H1 (cell line): ENCODE measurements at regions not wholly inside any gene's neighbourhood (a gene's known extent, or its start where the extent isn't known, plus 50 kb on each side); places are given as distances from the start of the nearest gene placed in this dataset.

Experiments used
- CTCF ChIA-PET: fragments of 300-600 bp; sonication (Branson Sonifier 250); formaldehyde crosslinking; loops from one replicate; lab custom pipeline; 2021; ENCODE audit not compliant: partially characterized antibody; lab: Charles Lee
- POLR2A ChIA-PET: fragments of 300-600 bp; sonication (Branson Sonifier 250); formaldehyde crosslinking; loops from one replicate; lab custom pipeline; 2021; ENCODE audit warnings: inconsistent platforms; ENCODE audit not compliant: partially characterized antibody; lab: Charles Lee
- DNase-seq, 2 experiments: peaks; one replicate each; pipeline versions ENCODE4 v3.0.0 to v3.0.0-alpha.2; 2010 to 2022; ENCODE audit warnings: low spot score in 2 of 2, low read depth in 1 of 2, mixed read lengths in 1 of 2
- FAIRE-seq: peaks from 2 replicates; lab custom pipeline; 2011; peaks lifted over from hg19 to GRCh38; lab: Jason Lieb, UNC
- H2AFZ ChIP-seq: 2 replicates; pipeline ENCODE4 v1.8.1; 2012; ENCODE audit warnings: low read length, inconsistent platforms
- H2AK5ac ChIP-seq: 2 replicates; pipeline ENCODE4 v1.6.1; 2013; ENCODE audit warnings: low read depth, low read length
- H2BK120ac ChIP-seq: replicated peaks from 2 replicates; pipeline ENCODE3; 2013; ENCODE audit warnings: low read depth, low read length, inconsistent platforms
- H2BK12ac ChIP-seq: 2 replicates; pipeline ENCODE4 v1.6.1; 2013; ENCODE audit warnings: low read depth, low read length
- H2BK15ac ChIP-seq: 2 replicates; pipeline ENCODE4 v1.6.1; 2013; ENCODE audit warnings: low read length
- H2BK20ac ChIP-seq: 2 replicates; pipeline ENCODE4 v1.6.1; 2013; ENCODE audit warnings: low read length
- H2BK5ac ChIP-seq: 2 replicates; pipeline ENCODE4 v1.6.1; 2013; ENCODE audit warnings: low read depth, low read length
- H3K14ac ChIP-seq: 2 replicates; pipeline ENCODE4 v1.6.1; 2013; ENCODE audit warnings: inconsistent platforms; ENCODE audit not compliant: insufficient read length
- H3K18ac ChIP-seq: 2 replicates; pipeline ENCODE4 v1.6.1; 2013; ENCODE audit warnings: low read length; ENCODE audit errors: extremely low read depth
- H3K23ac ChIP-seq: 2 replicates; pipeline ENCODE4 v1.6.1; 2013; ENCODE audit warnings: inconsistent platforms; ENCODE audit not compliant: insufficient read length
- H3K23me2 ChIP-seq: 2 replicates; pipeline ENCODE4 v1.6.1; 2013; ENCODE audit warnings: low read depth, low read length
- H3K27ac ChIP-seq: 2 replicates; pipeline ENCODE4 v1.6.1; 2011; ENCODE audit warnings: low read depth, low read length, inconsistent platforms
- H3K27me3 ChIP-seq, 4 experiments: replicated peaks in 1 of 4; 1 replicate in 1 of 4; 2 replicates in 3 of 4; pipeline versions ENCODE4 v1.6.1 to v1.8.1; 2011 to 2013; ENCODE audit warnings: low read length in 3 of 4, mild to moderate bottlenecking in 3 of 4, inconsistent platforms in 2 of 4, mixed read lengths in 2 of 4, moderate library complexity in 1 of 4; ENCODE audit not compliant: control insufficient read depth in 3 of 4, insufficient read depth in 3 of 4; ENCODE audit errors: extremely low read depth in 1 of 4
- H3K36me3 ChIP-seq, 4 experiments: 2 replicates each; pipeline versions ENCODE4 v1.6.1 to v1.8.1; 2011 to 2013; ENCODE audit warnings: mild to moderate bottlenecking in 4 of 4, low read length in 3 of 4, moderate library complexity in 2 of 4, control low read depth in 1 of 4, inconsistent platforms in 1 of 4; ENCODE audit not compliant: insufficient read depth in 4 of 4, control insufficient read depth in 2 of 4
- H3K4ac ChIP-seq: replicated peaks from 2 replicates; pipeline ENCODE3; 2013; ENCODE audit warnings: low read length, low read depth, mixed read lengths, inconsistent platforms; ENCODE audit not compliant: insufficient read length
- H3K4me1 ChIP-seq, 4 experiments: replicated peaks in 1 of 4; 1 replicate in 1 of 4; 2 replicates in 3 of 4; pipeline versions ENCODE4 v1.6.1 to v1.8.1; 2011 to 2013; ENCODE audit warnings: low read length in 3 of 4, inconsistent platforms in 2 of 4, mixed read lengths in 1 of 4; ENCODE audit not compliant: insufficient read depth in 4 of 4, control insufficient read depth in 3 of 4
- H3K4me2 ChIP-seq, 2 experiments: 2 replicates each; pipeline versions ENCODE4 v1.6.1 to v1.8.1; 2011 to 2013; ENCODE audit warnings: low read depth in 2 of 2, low read length in 2 of 2, control low read depth in 1 of 2, inconsistent platforms in 1 of 2, mild to moderate bottlenecking in 1 of 2; ENCODE audit not compliant: insufficient read depth in 1 of 2
- H3K4me3 ChIP-seq, 4 experiments: fragments of 200-600, 300-600 bp in 1 of 4; sonication (generic), shearing (Covaris generic), sonication (Bioruptor Twin) in 1 of 4; 2 replicates each; pipeline versions ENCODE4 v1.5.1 to v1.8.1; 2011 to 2016; ENCODE audit warnings: low read length in 4 of 4, low read depth in 3 of 4, control low read depth in 2 of 4, inconsistent platforms in 2 of 4, mild to moderate bottlenecking in 2 of 4, mixed read lengths in 1 of 4, moderate library complexity in 1 of 4; ENCODE audit not compliant: insufficient read depth in 2 of 4; ENCODE audit errors: extremely low read depth in 1 of 4
- H3K56ac ChIP-seq: replicated peaks from 2 replicates; pipeline ENCODE3; 2013; ENCODE audit warnings: low read depth, mild to moderate bottlenecking, mixed read lengths, low read length, inconsistent platforms; ENCODE audit not compliant: insufficient read length
- H3K79me1 ChIP-seq: 2 replicates; pipeline ENCODE4 v1.6.1; 2013; ENCODE audit warnings: low read depth, low read length, control low read depth
- H3K79me2 ChIP-seq, 2 experiments: 2 replicates each; pipeline versions ENCODE4 v1.6.1 to v1.8.1; 2012 to 2013; ENCODE audit warnings: low read length in 2 of 2, mild to moderate bottlenecking in 2 of 2, inconsistent platforms in 1 of 2; ENCODE audit not compliant: insufficient read depth in 2 of 2, control insufficient read depth in 1 of 2
- H3K9ac ChIP-seq, 4 experiments: replicated peaks in 1 of 4; 1 replicate in 1 of 4; 2 replicates in 3 of 4; pipeline versions ENCODE4 v1.6.1 to v1.8.1; 2011 to 2013; ENCODE audit warnings: low read depth in 3 of 4, low read length in 3 of 4, control low read depth in 2 of 4, mild to moderate bottlenecking in 2 of 4, moderate library complexity in 2 of 4, inconsistent platforms in 1 of 4; ENCODE audit errors: extremely low read depth in 1 of 4
- H3K9me3 ChIP-seq, 2 experiments: 2 replicates each; pipeline versions ENCODE4 v1.6.1 to v1.8.1; 2012 to 2013; ENCODE audit warnings: mild to moderate bottlenecking in 2 of 2, moderate library complexity in 2 of 2, control low read depth in 1 of 2, inconsistent platforms in 1 of 2, low read depth in 1 of 2, low read length in 1 of 2, mixed read lengths in 1 of 2; ENCODE audit not compliant: insufficient read depth in 2 of 2
- H4K20me1 ChIP-seq, 2 experiments: replicated peaks in 1 of 2; 2 replicates each; pipeline versions ENCODE3 to v1.8.1; 2011 to 2013; ENCODE audit warnings: inconsistent platforms in 2 of 2, low read length in 2 of 2, mild to moderate bottlenecking in 1 of 2; ENCODE audit not compliant: insufficient read depth in 2 of 2, control insufficient read depth in 1 of 2
- H4K5ac ChIP-seq: 2 replicates; pipeline ENCODE4 v1.6.1; 2013; ENCODE audit warnings: low read length, low read depth, mixed read lengths, inconsistent platforms; ENCODE audit not compliant: insufficient read length
- H4K8ac ChIP-seq: 2 replicates; pipeline ENCODE4 v1.8.0; 2013; ENCODE audit warnings: mild to moderate bottlenecking, moderate library complexity, low read length, inconsistent platforms; ENCODE audit not compliant: insufficient read depth; ENCODE audit errors: extremely low read depth
- H4K91ac ChIP-seq: replicated peaks from 2 replicates; pipeline ENCODE3; 2013; ENCODE audit warnings: low read length, mixed read lengths, inconsistent platforms; ENCODE audit not compliant: insufficient read length
- ASH2L ChIP-seq: fragments of 200-600, 300-600 bp; sonication (generic); IDR thresholded peaks from one replicate; pipeline ENCODE4 v1.7.1; 2017; ENCODE audit warnings: low read length
- ATF3 ChIP-seq: IDR thresholded peaks from 2 replicates; pipeline ENCODE4 v1.6.1; 2011; ENCODE audit warnings: low read depth, mild to moderate bottlenecking, low read length; ENCODE audit not compliant: insufficient read depth
- CTCF ChIP-seq, 3 experiments: IDR thresholded peaks; 1 replicate in 2 of 3; 2 replicates in 1 of 3; pipeline versions ENCODE4 v1.5.1 to v1.6.1; 2011; ENCODE audit warnings: low read length in 3 of 3, mild to moderate bottlenecking in 3 of 3, inconsistent platforms in 2 of 3, low read depth in 1 of 3, moderate library complexity in 1 of 3; ENCODE audit not compliant: insufficient read depth in 1 of 3; ENCODE audit errors: control extremely low read depth in 1 of 3
- NANOG ChIP-seq: IDR thresholded peaks from 2 replicates; pipeline ENCODE4 v1.6.1; 2011; ENCODE audit warnings: low read length, low read depth, mild to moderate bottlenecking, inconsistent platforms; ENCODE audit not compliant: insufficient read depth, poor library complexity, severe bottlenecking
- POLR2A ChIP-seq, 2 experiments: IDR thresholded peaks; 1 replicate in 1 of 2; 2 replicates in 1 of 2; pipeline ENCODE4 v1.6.1; 2011; ENCODE audit warnings: low read depth in 2 of 2, low read length in 2 of 2, mild to moderate bottlenecking in 2 of 2; ENCODE audit errors: control extremely low read depth in 1 of 2
- POU5F1 ChIP-seq: IDR thresholded peaks from 2 replicates; pipeline ENCODE4 v1.6.1; 2011; ENCODE audit warnings: low read depth, mild to moderate bottlenecking, low read length, moderate library complexity
- SIN3A ChIP-seq, 2 experiments: IDR thresholded peaks in 1 of 2; conservative IDR thresholded peaks in 1 of 2; 2 replicates each; pipeline ENCODE4 v1.6.1; 2011 to 2012; ENCODE audit warnings: low read length in 2 of 2, improper control_type of control experiment in 1 of 2, low read depth in 1 of 2, mild to moderate bottlenecking in 1 of 2
- SIRT6 ChIP-seq: IDR thresholded peaks from one replicate; pipeline ENCODE4 v1.7.1; 2012; ENCODE audit warnings: low read length, inconsistent platforms
- SP1 ChIP-seq: IDR thresholded peaks from 2 replicates; pipeline ENCODE4 v1.6.1; 2011; ENCODE audit warnings: low read depth, low read length
- TAF1 ChIP-seq: IDR thresholded peaks from 2 replicates; pipeline ENCODE4 v1.6.1; 2011; ENCODE audit warnings: mild to moderate bottlenecking, low read depth, low read length
- TEAD4 ChIP-seq: IDR thresholded peaks from 2 replicates; pipeline ENCODE4 v1.6.1; 2012; ENCODE audit warnings: low read depth, low read length, inconsistent platforms, mixed read lengths
- WGBS, 2 experiments: shearing (Covaris generic) in 1 of 2; methylation state at CpG; one replicate each; pipeline versions ENCODE4 v1.1.6 to v1.1.7; 2013 to 2015; ENCODE audit warnings: low lambda C conversion rate in 2 of 2, mixed read lengths in 2 of 2, inconsistent platforms in 1 of 2, low coverage in 1 of 2, missing lambda C conversion rate in 1 of 2; ENCODE audit not compliant: insufficient replicate concordance in 2 of 2, insufficient coverage in 1 of 2, insufficient read length in 1 of 2; ENCODE audit errors: extremely low coverage in 1 of 2, missing lambda C conversion rate in 1 of 2; 5-methylcytosine and 5-hydroxymethylcytosine counted together

- H4K5ac ChIP-seq = no peak overlapping the region
- H3K27ac ChIP-seq = no peak overlapping the region
- no peak overlapping the region for H2BK20ac ChIP-seq
- no peak overlapping the region for H3K23ac ChIP-seq
- peaks cover 3 to 4% of the 10 kb centered on the region in 2 experiments; a peak in 2 of 4 replicates for H3K9me3 ChIP-seq
- no peak overlapping the region for H2BK5ac ChIP-seq
- DNase-seq (no peak), FAIRE-seq (no peak)
- H2AFZ ChIP-seq = no peak overlapping the region
- H2AK5ac ChIP-seq = no peak overlapping the region
- peaks cover 0 to 7% of the 10 kb centered on the region in 2 experiments for H4K20me1 ChIP-seq
- no peak overlapping the region for H3K18ac ChIP-seq
- H3K4ac ChIP-seq = no peak overlapping the region
- H3K56ac ChIP-seq = peak overlapping the region; percentile 89
- WGBS, 2 experiments = 98% methylated on average over 3 of the region's 3 CpGs; no CpG with 5 or more reads in 1 of the 2 experiments
- no peak overlapping the region for H3K9ac ChIP-seq
- no peak overlapping the region for H3K4me2 ChIP-seq
- H3K27me3 ChIP-seq = no peaks in the 10 kb centered on the region
- no peak overlapping the region for H4K8ac ChIP-seq
- no peaks in the 10 kb centered on the region for H3K79me1 ChIP-seq
- no peak overlapping the region for H4K91ac ChIP-seq
- no peaks in the 10 kb centered on the region for H3K36me3 ChIP-seq
- H3K23me2 ChIP-seq = peaks cover 6% of the 10 kb centered on the region
- H3K79me2 ChIP-seq = no peaks in the 10 kb centered on the region
- POLR2A ChIA-PET = no interaction called here
- CTCF ChIA-PET = interaction anchor here (1.3 kb wide), 1 partner anchor 145 kb away, joined by 3 read pairs; no protein-coding TSS in a partner anchor
- no peaks in the 10 kb centered on the region for H3K4me1 ChIP-seq
- no peak overlapping the region for H2BK15ac ChIP-seq
- no peak overlapping the region for H3K4me3 ChIP-seq
- no peak overlapping the region for H2BK12ac ChIP-seq
- no peak overlapping the region for H2BK120ac ChIP-seq
- no peak overlapping the region for H3K14ac ChIP-seq
- no peak for TF ChIP-seq POU5F1
- no peak for TF ChIP-seq TAF1
- no peak for TF ChIP-seq POLR2A (IDR thresholded peaks at IDR 0.05; ENCODE audit: control extremely low read depth in 1 of 2, low read depth in 2 of 2, low read length in 2 of 2)
- no peak for TF ChIP-seq ATF3
- no peak for TF ChIP-seq SP1
- no peak for TF ChIP-seq CTCF (IDR thresholded peaks at IDR 0.05; ENCODE audit: control extremely low read depth in 1 of 3, insufficient read depth in 1 of 3, low read depth in 1 of 3, low read length in 3 of 3)
- TF ChIP-seq SIRT6 = no peak
- TF ChIP-seq TEAD4 = no peak
- no peak for TF ChIP-seq ASH2L
- TF ChIP-seq NANOG = no peak
- TF ChIP-seq SIN3A (conservative IDR thresholded peaks at IDR 0.05 in 1 of 2, IDR thresholded peaks at IDR 0.05 in 1 of 2; ENCODE audit: low read depth in 1 of 2, low read length in 2 of 2) = no peak
These were observed 66.2 kb upstream of the SDK1 start for GRCh38 chr7:3234851-3235250.
